HUES64 (cell line): ENCODE measurements at regions not wholly inside any gene's neighbourhood (a gene's known extent, or its start where the extent isn't known, plus 50 kb on each side); places are given as distances from the start of the nearest gene placed in this dataset.

Experiments
- H3K27ac ChIP-seq: 2 replicates; pipeline ENCODE4 v1.7.0; 2013; ENCODE audit warnings: low read depth, low read length, inconsistent platforms
- H3K27me3 ChIP-seq: 2 replicates; pipeline ENCODE4 v1.6.1; 2013; ENCODE audit warnings: mild to moderate bottlenecking, low read length; ENCODE audit not compliant: insufficient read depth
- H3K36me3 ChIP-seq: 2 replicates; pipeline ENCODE4 v1.6.1; 2013; ENCODE audit warnings: mild to moderate bottlenecking, low read length; ENCODE audit not compliant: insufficient read depth
- H3K4me1 ChIP-seq: 2 replicates; pipeline ENCODE4 v1.6.1; 2013; ENCODE audit warnings: mild to moderate bottlenecking, low read length, moderate library complexity; ENCODE audit not compliant: insufficient read depth
- H3K4me3 ChIP-seq: 2 replicates; pipeline ENCODE4 v1.5.1; 2013; ENCODE audit warnings: mild to moderate bottlenecking, low read length, moderate library complexity
- H3K9ac ChIP-seq: 2 replicates; pipeline ENCODE4 v1.6.1; 2013; ENCODE audit warnings: mild to moderate bottlenecking, low read depth, low read length
- H3K9me3 ChIP-seq: 2 replicates; pipeline ENCODE4 v1.6.1; 2013; ENCODE audit warnings: low read depth, low read length; ENCODE audit not compliant: insufficient read depth
- WGBS: fragments of 150-250, 120-280 bp; methylation state at CpG from one replicate; pipeline ENCODE4 v1.1.7; 2013; ENCODE audit warnings: missing lambda C conversion rate; 5-methylcytosine and 5-hydroxymethylcytosine counted together

DNA sequence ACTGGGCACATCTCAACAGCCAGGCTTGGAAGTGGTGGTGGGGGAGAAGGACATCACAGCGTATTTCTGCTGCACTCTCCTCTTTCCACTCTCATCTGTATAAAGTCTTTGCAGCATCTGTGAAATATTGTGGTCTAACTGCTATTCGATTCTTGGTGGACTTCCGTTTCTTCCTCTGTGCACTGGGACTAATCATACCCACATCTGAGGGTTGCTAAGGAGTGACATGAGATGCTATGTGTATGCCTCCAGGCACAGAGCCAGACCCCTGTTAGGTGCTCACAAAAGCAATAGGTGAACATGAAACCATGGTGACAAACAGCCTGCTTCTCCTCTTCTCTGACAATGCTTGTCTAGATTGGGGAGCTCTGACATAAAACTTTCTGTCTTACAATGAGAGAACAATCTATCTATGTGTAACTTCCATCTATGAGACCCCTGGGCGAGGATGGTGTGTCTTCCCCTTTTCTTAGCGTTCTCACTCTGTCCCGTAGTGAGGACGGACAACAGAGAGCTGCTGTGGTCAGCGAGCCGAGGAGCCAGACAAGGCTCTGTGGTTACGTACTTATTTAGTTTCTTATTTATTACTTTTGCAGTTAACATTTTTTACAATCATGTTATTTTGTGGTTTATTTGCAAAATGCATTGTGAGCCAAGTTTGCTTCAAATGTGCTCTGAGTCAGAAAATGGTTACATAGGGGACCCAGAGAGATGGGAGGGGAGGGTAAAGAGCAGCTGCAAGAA, 196.7 kb upstream of the TPRG1 start:
- WGBS, result 93% methylated on average over 10 of the region's 10 CpGs
- Histone ChIP-seq H3K9ac (no peak overlapping the region), H3K27ac (no peak overlapping the region), H3K4me1 (peaks cover 9% of the 10 kb centered on the region; the same call in 1 of the 2 replicates), H3K27me3 (no peaks in the 10 kb centered on the region), H3K9me3 (no peaks in the 10 kb centered on the region), H3K36me3 (no peaks in the 10 kb centered on the region), H3K4me3 (no peak overlapping the region)

DNA sequence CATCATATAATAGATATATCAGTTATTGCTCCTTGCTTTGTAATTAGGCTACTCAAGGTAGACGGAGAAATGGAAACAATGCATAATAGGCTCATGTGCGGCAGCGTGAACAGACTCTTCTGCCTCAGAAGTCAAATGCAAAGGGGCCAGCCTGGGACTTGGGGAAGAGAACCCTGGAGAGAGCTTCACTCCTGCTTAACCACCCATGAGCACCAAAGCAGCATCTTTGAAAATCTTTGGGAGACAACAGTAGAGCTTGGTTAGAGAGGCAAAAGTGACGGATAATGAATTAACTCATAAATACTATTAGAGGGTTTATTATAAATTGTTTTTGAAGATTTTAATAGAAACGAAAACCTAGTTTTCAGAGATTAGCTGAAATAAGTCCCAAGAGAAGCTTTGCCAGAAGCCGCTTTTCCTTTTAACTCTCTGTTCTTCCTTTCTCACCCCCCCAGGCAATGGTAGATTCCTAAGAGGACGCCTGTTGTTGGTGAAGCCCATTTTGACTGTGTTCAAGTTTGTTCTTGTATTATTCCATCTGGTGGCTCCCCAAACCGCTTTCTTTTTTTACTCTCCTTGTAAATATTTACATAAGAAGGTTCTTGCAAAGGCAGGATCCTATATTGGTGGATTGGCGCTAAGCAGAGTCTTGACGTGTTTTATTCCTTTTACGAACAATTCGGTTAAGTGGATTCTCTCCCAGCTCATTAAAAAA, 196.0 kb upstream of the TPRG1 start:
- Histone ChIP-seq H3K9me3 (no peaks in the 10 kb centered on the region), H3K4me1 (peaks cover 9% of the 10 kb centered on the region; the same call in 1 of the 2 replicates), H3K27me3 (no peaks in the 10 kb centered on the region), H3K9ac (no peak overlapping the region), H3K27ac (no peak overlapping the region), H3K36me3 (no peaks in the 10 kb centered on the region), H3K4me3 (no peak overlapping the region)
- WGBS, result 96% methylated on average over 10 of the region's 12 CpGs

DNA sequence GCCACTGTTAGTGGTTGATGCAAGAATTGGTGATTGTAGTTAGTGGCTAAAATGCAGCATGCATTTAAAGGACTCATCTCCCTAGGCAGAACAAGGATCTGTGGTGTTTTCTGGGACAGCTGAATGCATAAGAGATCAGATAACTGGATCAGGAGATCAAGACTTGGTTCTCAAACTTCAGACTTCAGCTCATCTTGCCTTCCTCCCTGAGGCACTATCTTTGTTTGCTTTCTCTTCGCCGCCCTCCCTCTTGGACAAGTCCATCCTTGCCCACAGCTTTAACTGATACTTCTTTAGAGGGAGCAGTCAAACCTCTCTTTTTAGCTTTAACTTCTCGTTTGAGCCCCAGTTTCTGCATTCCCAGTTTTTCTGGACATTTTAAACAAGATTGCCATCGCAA, 195.4 kb upstream of the TPRG1 start:
- peaks cover 9% of the 10 kb centered on the region; the same call in 1 of the 2 replicates for H3K4me1 ChIP-seq
- H3K9ac ChIP-seq, result no peak overlapping the region
- no peaks in the 10 kb centered on the region for H3K27me3 ChIP-seq
- no peak overlapping the region for H3K27ac ChIP-seq
- no peak overlapping the region for H3K4me3 ChIP-seq
- no peaks in the 10 kb centered on the region for H3K9me3 ChIP-seq
- WGBS, result 94% methylated on average over 3 of the region's 4 CpGs
- no peaks in the 10 kb centered on the region for H3K36me3 ChIP-seq

DNA sequence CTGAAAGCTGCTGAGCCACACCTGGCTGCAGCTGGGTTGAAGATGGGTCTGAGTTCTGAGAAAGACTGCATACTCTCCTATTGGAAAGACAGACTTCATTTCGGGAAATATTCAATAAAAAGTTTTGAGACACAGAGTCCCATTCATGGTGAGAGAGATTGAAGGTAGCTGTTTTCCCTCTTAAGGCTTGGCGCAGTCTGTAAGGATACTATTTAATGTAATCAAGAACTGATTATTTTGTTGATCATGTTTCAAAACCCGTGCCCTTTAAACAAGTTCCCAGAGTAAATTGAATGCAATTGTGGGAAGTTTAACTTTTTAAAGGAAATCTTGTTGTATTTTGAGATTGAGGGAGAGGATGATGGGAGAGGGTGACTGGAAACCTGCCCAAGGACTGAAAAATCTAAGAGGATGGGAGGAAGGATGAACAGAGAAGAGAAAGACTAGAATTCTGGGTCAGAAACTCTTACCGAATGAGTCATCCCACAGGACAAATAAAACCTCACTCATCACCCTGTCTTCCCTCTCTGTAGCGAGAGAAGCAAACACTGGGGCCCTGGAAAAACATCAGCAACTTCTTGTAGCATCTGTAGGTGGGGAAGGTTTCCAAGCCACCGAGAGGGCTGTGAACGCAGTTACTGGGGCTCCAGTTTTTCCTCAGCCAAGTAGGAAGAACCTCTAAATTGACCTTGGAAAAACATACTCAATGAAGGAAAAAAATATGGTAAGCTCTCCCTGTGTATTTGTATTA, 193.2 kb upstream of the TPRG1 start:
- Histone ChIP-seq H3K4me1 (peaks cover 9% of the 10 kb centered on the region; the same call in 1 of the 2 replicates), H3K9me3 (no peaks in the 10 kb centered on the region), H3K36me3 (no peaks in the 10 kb centered on the region), H3K9ac (no peak overlapping the region), H3K27me3 (no peaks in the 10 kb centered on the region), H3K4me3 (no peak overlapping the region), H3K27ac (no peak overlapping the region)
- WGBS, result 85% methylated on average over 6 of the region's 7 CpGs

DNA sequence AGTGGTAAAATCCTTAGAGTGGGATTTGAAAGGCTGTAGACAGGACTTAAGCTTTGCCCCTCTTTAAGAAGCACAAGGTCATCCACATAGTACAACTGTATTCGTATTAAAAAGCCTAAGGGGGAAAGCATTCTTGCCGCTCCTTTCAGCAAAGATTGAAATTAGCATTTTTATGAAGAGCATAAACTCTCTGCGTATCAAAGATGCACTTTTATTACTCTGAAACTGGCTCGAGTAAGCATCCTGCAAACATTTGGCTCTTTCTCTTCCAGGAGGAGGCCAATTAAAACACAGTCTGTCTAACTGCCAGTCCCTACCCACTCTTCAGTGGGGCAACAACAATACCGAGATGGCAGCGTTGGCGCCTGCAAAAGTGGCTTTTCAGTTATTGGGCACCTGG, 192.5 kb upstream of the TPRG1 start:
- WGBS, result 90% methylated on average over 7 of the region's 7 CpGs

GRCh38 chr3:188979669-188980310, 192.0 kb upstream of the TPRG1 start:
- no peak overlapping the region for H3K27ac ChIP-seq
- H3K9ac ChIP-seq, result no peak overlapping the region
- WGBS, result 90% methylated on average over 6 of the region's 6 CpGs
- H3K4me3 ChIP-seq, result no peak overlapping the region
- no peaks in the 10 kb centered on the region for H3K27me3 ChIP-seq
- peaks cover 9% of the 10 kb centered on the region; the same call in 1 of the 2 replicates for H3K4me1 ChIP-seq
- H3K9me3 ChIP-seq, result no peaks in the 10 kb centered on the region
- H3K36me3 ChIP-seq, result no peaks in the 10 kb centered on the region

More for the DNA sequence above, 192.5 kb upstream of the TPRG1 start:
- Histone ChIP-seq H3K27ac (no peak overlapping the region), H3K9ac (no peak overlapping the region), H3K27me3 (no peaks in the 10 kb centered on the region), H3K9me3 (no peaks in the 10 kb centered on the region), H3K4me3 (no peak overlapping the region), H3K4me1 (peaks cover 9% of the 10 kb centered on the region; the same call in 1 of the 2 replicates), H3K36me3 (no peaks in the 10 kb centered on the region)

DNA sequence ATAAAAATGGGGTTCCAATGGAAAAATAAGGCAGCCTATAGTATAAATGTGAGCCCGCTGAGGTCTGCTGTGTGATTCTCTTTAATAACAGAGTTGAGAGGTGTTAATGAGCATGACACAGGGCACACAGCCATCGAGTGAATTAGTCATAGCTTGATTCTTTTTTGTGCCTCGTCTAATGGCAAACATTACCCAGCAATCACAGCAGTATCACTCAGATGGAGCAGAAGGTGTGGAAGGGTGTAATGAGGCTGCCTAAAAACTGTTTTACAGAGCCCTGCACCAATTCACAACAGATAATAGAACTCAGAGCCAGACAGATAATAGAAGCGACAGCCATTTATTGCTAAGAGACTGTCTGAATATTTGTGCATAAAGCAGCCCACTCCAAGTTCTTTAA, 178.6 kb upstream of the TPRG1 start:
- WGBS, result 78% methylated on average over 3 of the region's 4 CpGs
- Histone ChIP-seq H3K4me3 (no peak overlapping the region), H3K4me1 (no peaks in the 10 kb centered on the region), H3K27ac (no peak overlapping the region), H3K36me3 (no peaks in the 10 kb centered on the region), H3K27me3 (no peaks in the 10 kb centered on the region), H3K9me3 (no peaks in the 10 kb centered on the region), H3K9ac (no peak overlapping the region)

DNA sequence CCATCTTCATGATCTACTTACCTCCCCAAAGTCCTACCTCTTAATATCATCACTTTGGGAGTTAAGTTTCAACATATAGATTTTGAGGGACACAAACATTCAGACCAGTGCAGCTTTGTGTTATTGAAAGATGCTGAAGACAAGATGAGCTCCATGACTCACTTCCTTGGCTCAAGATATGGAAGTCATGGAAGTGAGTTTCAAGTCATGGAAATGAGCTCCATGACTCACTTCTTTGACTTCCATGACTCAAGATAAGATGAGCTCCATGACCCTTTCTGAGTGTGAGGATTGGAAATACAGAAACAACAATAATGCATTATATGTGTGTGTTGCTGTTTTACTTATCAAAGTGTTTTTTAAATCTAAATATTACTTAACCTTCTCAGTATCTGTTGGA, 170.2 kb upstream of the TPRG1 start:
- Histone ChIP-seq H3K9me3 (no peaks in the 10 kb centered on the region), H3K36me3 (no peaks in the 10 kb centered on the region), H3K4me3 (no peak overlapping the region), H3K27me3 (no peaks in the 10 kb centered on the region), H3K27ac (no peak overlapping the region), H3K9ac (no peak overlapping the region), H3K4me1 (no peaks in the 10 kb centered on the region)

- H3K9me3 ChIP-seq, result no peaks in the 10 kb centered on the region
- no peak overlapping the region for H3K4me3 ChIP-seq
- H3K4me1 ChIP-seq, result no peaks in the 10 kb centered on the region
- WGBS, result 90% methylated on average over 1 of the region's 1 CpG
- H3K36me3 ChIP-seq, result no peaks in the 10 kb centered on the region
- H3K27ac ChIP-seq, result no peak overlapping the region
- H3K27me3 ChIP-seq, result no peaks in the 10 kb centered on the region
- no peak overlapping the region for H3K9ac ChIP-seq
Observed at GRCh38 chr3:189003410-189003809, 168.4 kb upstream of the TPRG1 start.

- no peaks in the 10 kb centered on the region for H3K4me1 ChIP-seq
- H3K36me3 ChIP-seq, result no peaks in the 10 kb centered on the region
- no peak overlapping the region for H3K9ac ChIP-seq
- H3K4me3 ChIP-seq, result no peak overlapping the region
- peaks cover 22% of the 10 kb centered on the region for H3K9me3 ChIP-seq
- H3K27me3 ChIP-seq, result no peaks in the 10 kb centered on the region
- H3K27ac ChIP-seq, result no peak overlapping the region
Observed at GRCh38 chr3:189013224-189013888, 158.4 kb upstream of the TPRG1 start.
